Activated CD4-positive, alpha-beta T cell treated with anti-CD3 and anti-CD28 coated beads, Interleukin-2, amount 10 ng/mL, durations not matched to agents 7 days and 5 days (primary cell): ENCODE measurements at regions not wholly inside any gene's neighbourhood (a gene's known extent, or its start where the extent isn't known, plus 50 kb on each side); places are given as distances from the start of the nearest gene placed in this dataset.

Source experiments
- CTCF ChIA-PET: fragments of 350-600 bp; sonication (Branson Sonifier 250); formaldehyde crosslinking; loops from one replicate; lab custom pipeline; 2021; ENCODE audit warnings: antibody characterized with exemption; lab: Charles Lee
- POLR2A ChIA-PET: fragments of 350-600 bp; sonication (Branson Sonifier 250); formaldehyde crosslinking; loops from one replicate; lab custom pipeline; 2021; ENCODE audit warnings: antibody characterized with exemption; lab: Charles Lee
- DNase-seq: peaks from one replicate; pipeline ENCODE4 v3.0.0-alpha.2; 2020
- H3K27ac Mint-ChIP-seq: one replicate; pipeline ENCODE4 v1.8.0; 2021; ENCODE audit warnings: mild to moderate bottlenecking, moderate library complexity, mixed read lengths
- H3K27me3 Mint-ChIP-seq: one replicate; pipeline ENCODE4 v1.8.0; 2021; ENCODE audit warnings: mixed read lengths
- H3K36me3 Mint-ChIP-seq: one replicate; pipeline ENCODE4 v1.8.0; 2021; ENCODE audit warnings: low read depth, mixed read lengths
- H3K4me1 Mint-ChIP-seq: one replicate; pipeline ENCODE4 v1.8.0; 2021; ENCODE audit warnings: mixed read lengths
- H3K4me3 Mint-ChIP-seq: one replicate; pipeline ENCODE4 v1.8.0; 2021; ENCODE audit warnings: mild to moderate bottlenecking, moderate library complexity, mixed read lengths
- H3K9me3 Mint-ChIP-seq: one replicate; pipeline ENCODE4 v1.8.0; 2021; ENCODE audit warnings: mixed read lengths

GRCh38 chr2:145593991-145594614 lies 1074.2 kb upstream of the ZEB2 start:
- Mint-ChIP-seq H3K27ac (no peak overlapping the region), H3K4me1 (no peaks in the 10 kb centered on the region), H3K27me3 (peaks cover 2% of the 10 kb centered on the region), H3K4me3 (no peak overlapping the region), H3K9me3 (no peaks in the 10 kb centered on the region), H3K36me3 (no peaks in the 10 kb centered on the region)
- POLR2A ChIA-PET, result no interaction called here
- no peak for DNase-seq
- CTCF ChIA-PET, result no interaction called here

- peaks cover 2% of the 10 kb centered on the region for H3K27me3 Mint-ChIP-seq
- ChIA-PET CTCF (no interaction called here), POLR2A (interaction anchor here (0.6 kb wide), 1 partner anchor 473 kb away, joined by 3 read pairs; no protein-coding TSS in a partner anchor)
- no peaks in the 10 kb centered on the region for H3K9me3 Mint-ChIP-seq
- no peak for DNase-seq
- no peaks in the 10 kb centered on the region for H3K36me3 Mint-ChIP-seq
- H3K4me1 Mint-ChIP-seq, result no peaks in the 10 kb centered on the region
- no peak overlapping the region for H3K27ac Mint-ChIP-seq
- H3K4me3 Mint-ChIP-seq, result no peak overlapping the region
These were observed 1073.4 kb upstream of the ZEB2 start for GRCh38 chr2:145593280-145593679.

- Mint-ChIP-seq H3K4me1 (no peaks in the 10 kb centered on the region), H3K4me3 (no peak overlapping the region), H3K27ac (no peak overlapping the region), H3K27me3 (peaks cover 2% of the 10 kb centered on the region), H3K9me3 (no peaks in the 10 kb centered on the region), H3K36me3 (no peaks in the 10 kb centered on the region)
- POLR2A ChIA-PET, result no interaction called here
- no peak for DNase-seq
- CTCF ChIA-PET, result no interaction called here
These were observed 1072.4 kb upstream of the ZEB2 start for GRCh38 chr2:145592361-145592760.

- CTCF ChIA-PET, result no interaction called here
- Mint-ChIP-seq H3K27ac (no peak overlapping the region), H3K9me3 (no peaks in the 10 kb centered on the region), H3K4me1 (no peaks in the 10 kb centered on the region), H3K4me3 (no peak overlapping the region), H3K36me3 (no peaks in the 10 kb centered on the region), H3K27me3 (peaks cover 2% of the 10 kb centered on the region)
- DNase-seq, result no peak
- POLR2A ChIA-PET, result no interaction called here
These were observed 1071.3 kb upstream of the ZEB2 start for GRCh38 chr2:145591109-145591809.

- Mint-ChIP-seq H3K4me3 (no peak overlapping the region), H3K27ac (no peak overlapping the region), H3K9me3 (no peaks in the 10 kb centered on the region), H3K27me3 (peaks cover 2% of the 10 kb centered on the region), H3K36me3 (no peaks in the 10 kb centered on the region), H3K4me1 (no peaks in the 10 kb centered on the region)
- ChIA-PET CTCF (no interaction called here), POLR2A (no interaction called here)
- DNase-seq, result no peak
These were observed 1068.0 kb upstream of the ZEB2 start for GRCh38 chr2:145587922-145588321.

GRCh38 chr2:145584353-145584752 lies 1064.4 kb upstream of the ZEB2 start:
- no peaks in the 10 kb centered on the region for H3K36me3 Mint-ChIP-seq
- H3K9me3 Mint-ChIP-seq, result no peaks in the 10 kb centered on the region
- no peak for DNase-seq
- no peaks in the 10 kb centered on the region for H3K27me3 Mint-ChIP-seq
- H3K27ac Mint-ChIP-seq, result no peak overlapping the region
- no peaks in the 10 kb centered on the region for H3K4me1 Mint-ChIP-seq
- CTCF ChIA-PET, result no interaction called here
- no peak overlapping the region for H3K4me3 Mint-ChIP-seq
- POLR2A ChIA-PET, result no interaction called here

GRCh38 chr2:145573608-145574007 lies 1053.7 kb upstream of the ZEB2 start:
- CTCF ChIA-PET, result no interaction called here
- Mint-ChIP-seq H3K9me3 (no peaks in the 10 kb centered on the region), H3K4me3 (no peak overlapping the region), H3K4me1 (no peaks in the 10 kb centered on the region), H3K27me3 (no peaks in the 10 kb centered on the region), H3K36me3 (no peaks in the 10 kb centered on the region), H3K27ac (no peak overlapping the region)
- POLR2A ChIA-PET, result no interaction called here
- no peak for DNase-seq

- H3K27me3 Mint-ChIP-seq, result no peaks in the 10 kb centered on the region
- CTCF ChIA-PET, result no interaction called here
These were observed 1052.3 kb upstream of the ZEB2 start for GRCh38 chr2:145572238-145572637.

GRCh38 chr2:145569108-145569507 lies 1049.2 kb upstream of the ZEB2 start:
- ChIA-PET CTCF (no interaction called here), POLR2A (no interaction called here)
- Mint-ChIP-seq H3K27ac (no peak overlapping the region), H3K9me3 (no peaks in the 10 kb centered on the region), H3K36me3 (no peaks in the 10 kb centered on the region), H3K4me3 (no peak overlapping the region), H3K27me3 (no peaks in the 10 kb centered on the region), H3K4me1 (no peaks in the 10 kb centered on the region)
- DNase-seq, result no peak

More at GRCh38 chr2:145572238-145572637, 1052.3 kb upstream of the ZEB2 start:
- Mint-ChIP-seq H3K36me3 (no peaks in the 10 kb centered on the region), H3K27ac (no peak overlapping the region), H3K9me3 (no peaks in the 10 kb centered on the region), H3K4me1 (no peaks in the 10 kb centered on the region), H3K4me3 (no peak overlapping the region)
- POLR2A ChIA-PET, result no interaction called here
- DNase-seq, result no peak

GRCh38 chr2:145563741-145564615 lies 1044.1 kb upstream of the ZEB2 start:
- no peak overlapping the region for H3K27ac Mint-ChIP-seq
- H3K36me3 Mint-ChIP-seq, result no peaks in the 10 kb centered on the region
- no peaks in the 10 kb centered on the region for H3K4me1 Mint-ChIP-seq
- H3K4me3 Mint-ChIP-seq, result no peak overlapping the region
- CTCF ChIA-PET, result no interaction called here
- no peak for DNase-seq
- no peaks in the 10 kb centered on the region for H3K27me3 Mint-ChIP-seq
- no peaks in the 10 kb centered on the region for H3K9me3 Mint-ChIP-seq
- POLR2A ChIA-PET, result no interaction called here

GRCh38 chr2:145561152-145561551 lies 1041.2 kb upstream of the ZEB2 start:
- Mint-ChIP-seq H3K36me3 (no peaks in the 10 kb centered on the region), H3K27me3 (no peaks in the 10 kb centered on the region), H3K9me3 (no peaks in the 10 kb centered on the region), H3K4me1 (no peaks in the 10 kb centered on the region), H3K4me3 (no peak overlapping the region), H3K27ac (no peak overlapping the region)
- no peak for DNase-seq
- ChIA-PET CTCF (no interaction called here), POLR2A (no interaction called here)

- POLR2A ChIA-PET, result no interaction called here
- Mint-ChIP-seq H3K27me3 (no peaks in the 10 kb centered on the region), H3K4me3 (no peak overlapping the region), H3K4me1 (no peaks in the 10 kb centered on the region), H3K27ac (no peak overlapping the region), H3K9me3 (no peaks in the 10 kb centered on the region), H3K36me3 (no peaks in the 10 kb centered on the region)
- CTCF ChIA-PET, result no interaction called here
- no peak for DNase-seq
These were observed 1038.9 kb upstream of the ZEB2 start for GRCh38 chr2:145558617-145559350.

- ChIA-PET POLR2A (no interaction called here), CTCF (no interaction called here)
- H3K4me3 Mint-ChIP-seq, result no peak overlapping the region
- H3K27me3 Mint-ChIP-seq, result no peaks in the 10 kb centered on the region
- no peaks in the 10 kb centered on the region for H3K4me1 Mint-ChIP-seq
- DNase-seq, result no peak
- H3K27ac Mint-ChIP-seq, result no peak overlapping the region
- H3K36me3 Mint-ChIP-seq, result no peaks in the 10 kb centered on the region
- no peaks in the 10 kb centered on the region for H3K9me3 Mint-ChIP-seq
These were observed 1035.4 kb upstream of the ZEB2 start for GRCh38 chr2:145555360-145555759.
